Lower leg skin (tissue), 4 donors: ENCODE measurements at regions not wholly inside any gene's neighbourhood (a gene's known extent, or its start where the extent isn't known, plus 50 kb on each side); places are given as distances from the start of the nearest gene placed in this dataset.

Experiments
- DNase-seq, 2 donors: peaks; one replicate each; pipeline ENCODE4 v3.0.0-alpha.2; 2019; ENCODE audit warnings: low spot score in 2 of 2
- H3K4me3 ChIP-seq: fragments of 200-600 bp; sonication (generic); 2 replicates; pipeline ENCODE4 v1.5.1; 2017; ENCODE audit warnings: mild to moderate bottlenecking, low read depth; ENCODE audit not compliant: poor library complexity, severe bottlenecking
- CTCF ChIP-seq, 3 donors: fragments of 450-650 bp; IDR thresholded peaks; one replicate each; pipeline ENCODE4 v1.5.1; 2016; ENCODE audit warnings: antibody characterized with exemption in 3 of 3, mild to moderate bottlenecking in 3 of 3, moderate library complexity in 2 of 3
- POLR2A ChIP-seq, 2 donors: fragments of 450-650 bp; IDR thresholded peaks; one replicate each; pipeline ENCODE4 v1.6.1; 2016 to 2017; ENCODE audit warnings: antibody characterized with exemption in 2 of 2, mild to moderate bottlenecking in 1 of 2, moderate library complexity in 1 of 2
- WGBS, 2 donors: methylation state at CpG; one replicate each; pipeline ENCODE4 v1.1.5; 2018; 5-methylcytosine and 5-hydroxymethylcytosine counted together
- intact Hi-C: fragments of 100-400 bp; cut with DNase I; formaldehyde crosslinking; loops from one replicate; pipeline ENCODE4 v1.15.0; 2023; ENCODE audit warnings: low total_unique reads

- no peak for DNase-seq
- TF ChIP-seq POLR2A (IDR thresholded peaks at IDR 0.05) (no peak), CTCF (IDR thresholded peaks at IDR 0.05) (no peak)
- no peak overlapping the region for H3K4me3 ChIP-seq
- WGBS, 2 donors, result 87 to 91% methylated on average over 1 of the region's 1 CpG
- intact Hi-C loops, result no loop called here
Measured at GRCh38 chr4:19286924-19287323, 964.8 kb upstream of the SLIT2 start.

- 64 to 70% methylated on average over 3 of the region's 3 CpGs for WGBS, 2 donors
- intact Hi-C loops, result no loop called here
- TF ChIP-seq CTCF (IDR thresholded peaks at IDR 0.05) (no peak), POLR2A (IDR thresholded peaks at IDR 0.05) (no peak)
- no peak overlapping the region for H3K4me3 ChIP-seq
- no peak for DNase-seq
Measured at GRCh38 chr4:19285146-19285545, 966.6 kb upstream of the SLIT2 start.

- no peak for TF ChIP-seq CTCF (IDR thresholded peaks at IDR 0.05)
- TF ChIP-seq POLR2A (IDR thresholded peaks at IDR 0.05), result no peak
- whole genome bisulfite sequencing, 2 donors, result 89 to 91% methylated on average over 1 of the region's 1 CpG
- intact Hi-C loops, result no loop called here
- DNase-seq, result no peak
- no peak overlapping the region for H3K4me3 ChIP-seq
Measured at GRCh38 chr4:19278665-19279064, 973.0 kb upstream of the SLIT2 start.

- no peak for DNase-seq
- H3K4me3 ChIP-seq, result no peak overlapping the region
- WGBS, 2 donors, result 37 to 69% methylated on average over 2 of the region's 2 CpGs
- intact Hi-C loops, result no loop called here
- TF ChIP-seq POLR2A (IDR thresholded peaks at IDR 0.05) (no peak), CTCF (IDR thresholded peaks at IDR 0.05) (no peak)
Measured at GRCh38 chr4:19266566-19266965, 985.1 kb upstream of the SLIT2 start.

- 49 to 64% methylated on average over 2 of the region's 2 CpGs for WGBS, 2 donors
- TF ChIP-seq POLR2A (IDR thresholded peaks at IDR 0.05) (no peak), CTCF (IDR thresholded peaks at IDR 0.05) (no peak)
- no peak for DNase-seq
- intact Hi-C loops, result no loop called here
- H3K4me3 ChIP-seq, result no peak overlapping the region
Measured at GRCh38 chr4:19262467-19262866, 989.2 kb upstream of the SLIT2 start.

GRCh38 chr4:19260346-19260745, 991.4 kb upstream of the SLIT2 start:
- no peak for DNase-seq
- no peak for TF ChIP-seq CTCF (IDR thresholded peaks at IDR 0.05)
- no peak for TF ChIP-seq POLR2A (IDR thresholded peaks at IDR 0.05)
- 27 to 29% methylated on average over 2 of the region's 2 CpGs for WGBS, 2 donors
- intact Hi-C loops, result no loop called here
- no peak overlapping the region for H3K4me3 ChIP-seq
